SJSA1 (cell line): ENCODE measurements at regions not wholly inside any gene's neighbourhood (a gene's known extent, or its start where the extent isn't known, plus 50 kb on each side); places are given as distances from the start of the nearest gene placed in this dataset.

Experiments
- DNase-seq, 2 experiments: peaks; one replicate each; pipeline ENCODE4 v3.0.0-alpha.2; 2015 to 2020; ENCODE audit warnings: low spot score in 2 of 2, low read depth in 1 of 2
- H3K27ac ChIP-seq: fragments of 250-450 bp; sonication (Bioruptor Pico); 2 replicates; pipeline ENCODE4 v1.5.1; 2020; ENCODE audit warnings: mild to moderate bottlenecking, moderate library complexity
- H3K27me3 ChIP-seq: fragments of 250-450 bp; sonication (Bioruptor Pico); replicated peaks from 2 replicates; pipeline ENCODE4 v1.5.1; 2020; ENCODE audit warnings: mild to moderate bottlenecking, moderate library complexity
- H3K36me3 ChIP-seq: fragments of 250-450 bp; sonication (Bioruptor Pico); 2 replicates; pipeline ENCODE4 v1.5.1; 2020; ENCODE audit warnings: mild to moderate bottlenecking
- H3K4me1 ChIP-seq: fragments of 250-450 bp; sonication (Bioruptor Pico); replicated peaks from 2 replicates; pipeline ENCODE4 v1.6.1; 2021; ENCODE audit warnings: mild to moderate bottlenecking
- H3K4me3 ChIP-seq: fragments of 250-450 bp; sonication (Bioruptor Pico); 2 replicates; pipeline ENCODE4 v1.5.1; 2020; ENCODE audit warnings: mild to moderate bottlenecking
- H3K9me3 ChIP-seq: fragments of 250-450 bp; sonication (Bioruptor Pico); replicated peaks from 2 replicates; pipeline ENCODE4 v1.5.1; 2020; ENCODE audit warnings: mild to moderate bottlenecking

GRCh38 chr3:18812316-18812715 is 336.0 kb upstream of the KCNH8 start:
- DNase-seq, result no peak
- H3K4me3 ChIP-seq, result no peak overlapping the region
- no peaks in the 10 kb centered on the region for H3K36me3 ChIP-seq
- H3K27me3 ChIP-seq, result no peaks in the 10 kb centered on the region
- H3K27ac ChIP-seq, result no peak overlapping the region
- no peaks in the 10 kb centered on the region for H3K4me1 ChIP-seq
- no peaks in the 10 kb centered on the region for H3K9me3 ChIP-seq

- Histone ChIP-seq H3K4me1 (no peaks in the 10 kb centered on the region), H3K36me3 (no peaks in the 10 kb centered on the region), H3K9me3 (no peaks in the 10 kb centered on the region), H3K4me3 (no peak overlapping the region), H3K27me3 (no peaks in the 10 kb centered on the region), H3K27ac (no peak overlapping the region)
- no peak for DNase-seq
Measured at GRCh38 chr3:18810306-18810661, 338.0 kb upstream of the KCNH8 start.

GRCh38 chr3:18809640-18810305 is 338.5 kb upstream of the KCNH8 start:
- H3K27me3 ChIP-seq, result no peaks in the 10 kb centered on the region
- DNase-seq, result peak in 1 of 2 experiments; percentile 0
- H3K9me3 ChIP-seq, result no peaks in the 10 kb centered on the region
- H3K4me3 ChIP-seq, result no peak overlapping the region
- H3K27ac ChIP-seq, result no peak overlapping the region
- no peaks in the 10 kb centered on the region for H3K4me1 ChIP-seq
- H3K36me3 ChIP-seq, result no peaks in the 10 kb centered on the region

- no peak for DNase-seq
- H3K36me3 ChIP-seq, result no peaks in the 10 kb centered on the region
- H3K4me3 ChIP-seq, result no peak overlapping the region
- no peak overlapping the region for H3K27ac ChIP-seq
- no peaks in the 10 kb centered on the region for H3K27me3 ChIP-seq
- no peaks in the 10 kb centered on the region for H3K4me1 ChIP-seq
- no peaks in the 10 kb centered on the region for H3K9me3 ChIP-seq
Measured at GRCh38 chr3:18808429-18808828, 339.9 kb upstream of the KCNH8 start.

- Histone ChIP-seq H3K4me3 (no peak overlapping the region), H3K27me3 (no peaks in the 10 kb centered on the region), H3K36me3 (no peaks in the 10 kb centered on the region), H3K27ac (no peak overlapping the region), H3K4me1 (no peaks in the 10 kb centered on the region), H3K9me3 (no peaks in the 10 kb centered on the region)
- no peak for DNase-seq
Measured at GRCh38 chr3:18807593-18807992, 340.7 kb upstream of the KCNH8 start.

- Histone ChIP-seq H3K27me3 (no peaks in the 10 kb centered on the region), H3K36me3 (no peaks in the 10 kb centered on the region), H3K9me3 (no peaks in the 10 kb centered on the region), H3K4me1 (no peaks in the 10 kb centered on the region), H3K4me3 (no peak overlapping the region), H3K27ac (no peak overlapping the region)
- DNase-seq, result no peak
Measured at GRCh38 chr3:18806633-18807032, 341.7 kb upstream of the KCNH8 start.

- Histone ChIP-seq H3K27me3 (no peaks in the 10 kb centered on the region), H3K27ac (no peak overlapping the region), H3K4me1 (no peaks in the 10 kb centered on the region), H3K4me3 (no peak overlapping the region), H3K36me3 (no peaks in the 10 kb centered on the region), H3K9me3 (no peaks in the 10 kb centered on the region)
- no peak for DNase-seq
Measured at GRCh38 chr3:18797378-18797777, 350.9 kb upstream of the KCNH8 start.

GRCh38 chr3:18795078-18795477 is 353.2 kb upstream of the KCNH8 start:
- Histone ChIP-seq H3K4me3 (no peak overlapping the region), H3K4me1 (no peaks in the 10 kb centered on the region), H3K27ac (no peak overlapping the region), H3K9me3 (no peaks in the 10 kb centered on the region), H3K36me3 (no peaks in the 10 kb centered on the region), H3K27me3 (no peaks in the 10 kb centered on the region)
- no peak for DNase-seq

GRCh38 chr3:18791752-18792151 is 356.6 kb upstream of the KCNH8 start:
- no peak overlapping the region for H3K4me3 ChIP-seq
- H3K27ac ChIP-seq, result no peak overlapping the region
- no peaks in the 10 kb centered on the region for H3K4me1 ChIP-seq
- no peaks in the 10 kb centered on the region for H3K9me3 ChIP-seq
- H3K36me3 ChIP-seq, result no peaks in the 10 kb centered on the region
- DNase-seq, result no peak
- no peaks in the 10 kb centered on the region for H3K27me3 ChIP-seq

- Histone ChIP-seq H3K27ac (no peak overlapping the region), H3K4me1 (no peaks in the 10 kb centered on the region), H3K27me3 (no peaks in the 10 kb centered on the region), H3K4me3 (no peak overlapping the region), H3K36me3 (no peaks in the 10 kb centered on the region), H3K9me3 (no peaks in the 10 kb centered on the region)
- no peak for DNase-seq
Measured at GRCh38 chr3:18791182-18791581, 357.1 kb upstream of the KCNH8 start.

GRCh38 chr3:18790384-18790783 is 357.9 kb upstream of the KCNH8 start:
- H3K4me3 ChIP-seq, result no peak overlapping the region
- DNase-seq, result no peak
- no peaks in the 10 kb centered on the region for H3K4me1 ChIP-seq
- no peaks in the 10 kb centered on the region for H3K9me3 ChIP-seq
- no peaks in the 10 kb centered on the region for H3K36me3 ChIP-seq
- no peaks in the 10 kb centered on the region for H3K27me3 ChIP-seq
- H3K27ac ChIP-seq, result no peak overlapping the region

- Histone ChIP-seq H3K36me3 (no peaks in the 10 kb centered on the region), H3K27ac (no peak overlapping the region), H3K9me3 (no peaks in the 10 kb centered on the region), H3K27me3 (no peaks in the 10 kb centered on the region), H3K4me1 (no peaks in the 10 kb centered on the region), H3K4me3 (no peak overlapping the region)
- DNase-seq, result no peak
Measured at GRCh38 chr3:18789734-18790133, 358.6 kb upstream of the KCNH8 start.

- DNase-seq, result no peak
- H3K36me3 ChIP-seq, result no peaks in the 10 kb centered on the region
- H3K27ac ChIP-seq, result no peak overlapping the region
- H3K4me1 ChIP-seq, result no peaks in the 10 kb centered on the region
- H3K27me3 ChIP-seq, result no peaks in the 10 kb centered on the region
- no peak overlapping the region for H3K4me3 ChIP-seq
- H3K9me3 ChIP-seq, result no peaks in the 10 kb centered on the region
Measured at GRCh38 chr3:18787441-18787840, 360.9 kb upstream of the KCNH8 start.

GRCh38 chr3:18786650-18787323 is 361.5 kb upstream of the KCNH8 start:
- no peak overlapping the region for H3K27ac ChIP-seq
- DNase-seq, result no peak
- H3K9me3 ChIP-seq, result no peaks in the 10 kb centered on the region
- H3K36me3 ChIP-seq, result no peaks in the 10 kb centered on the region
- no peaks in the 10 kb centered on the region for H3K4me1 ChIP-seq
- H3K4me3 ChIP-seq, result no peak overlapping the region
- H3K27me3 ChIP-seq, result no peaks in the 10 kb centered on the region

GRCh38 chr3:18782191-18782590 is 357.1 kb upstream of the SATB1 start:
- Histone ChIP-seq H3K27ac (no peak overlapping the region), H3K9me3 (no peaks in the 10 kb centered on the region), H3K27me3 (no peaks in the 10 kb centered on the region), H3K4me1 (no peaks in the 10 kb centered on the region), H3K36me3 (no peaks in the 10 kb centered on the region), H3K4me3 (no peak overlapping the region)
- no peak for DNase-seq
